GM19324 (cell line): ENCODE measurements at regions not wholly inside any gene's neighbourhood (a gene's known extent, or its start where the extent isn't known, plus 50 kb on each side); places are given as distances from the start of the nearest gene placed in this dataset.

ENCODE experiments used
- ATAC-seq: cut with Tn5 transposase; IDR thresholded peaks from one replicate; pipeline ENCODE4 v1.9.1; 2021; ENCODE audit warnings: mild to moderate bottlenecking, moderate library complexity; ENCODE audit not compliant: unreplicated experiment, low FRiP score

- ATAC-seq, result no peak
Observed at GRCh38 chr3:135771760-135772159, 193.8 kb upstream of the PPP2R3A start.

- ATAC-seq, result no peak
Observed at GRCh38 chr3:135779024-135779423, 186.5 kb upstream of the PPP2R3A start.

GRCh38 chr3:135779590-135780235 is 185.8 kb upstream of the PPP2R3A start:
- no peak for ATAC-seq

- ATAC-seq, result no peak
Observed at GRCh38 chr3:135781026-135781815, 184.3 kb upstream of the PPP2R3A start.

- no peak for ATAC-seq
Observed at GRCh38 chr3:135784557-135784956, 181.0 kb upstream of the PPP2R3A start.

- no peak for ATAC-seq
Observed at GRCh38 chr3:135788146-135788545, 177.4 kb upstream of the PPP2R3A start.

GRCh38 chr3:135788978-135789377 is 176.6 kb upstream of the PPP2R3A start:
- ATAC-seq, result no peak

GRCh38 chr3:135792174-135792573 is 173.4 kb upstream of the PPP2R3A start:
- no peak for ATAC-seq

- no peak for ATAC-seq
Observed at GRCh38 chr3:135792858-135793475, 172.6 kb upstream of the PPP2R3A start.

GRCh38 chr3:135800071-135800549 is 165.4 kb upstream of the PPP2R3A start:
- ATAC-seq, result no peak

- no peak for ATAC-seq
Observed at GRCh38 chr3:135801018-135801417, 164.5 kb upstream of the PPP2R3A start.

- ATAC-seq, result no peak
Observed at GRCh38 chr3:135802171-135802570, 163.4 kb upstream of the PPP2R3A start.

GRCh38 chr3:135803028-135803692 is 162.4 kb upstream of the PPP2R3A start:
- ATAC-seq, result no peak

- ATAC-seq, result no peak
Observed at GRCh38 chr3:135805752-135806151, 159.8 kb upstream of the PPP2R3A start.

GRCh38 chr3:135806317-135806716 is 159.2 kb upstream of the PPP2R3A start:
- no peak for ATAC-seq

GRCh38 chr3:135807879-135808278 is 157.6 kb upstream of the PPP2R3A start:
- no peak for ATAC-seq

- ATAC-seq, result no peak
Observed at GRCh38 chr3:135809021-135809634, 156.4 kb upstream of the PPP2R3A start.

- ATAC-seq, result no peak
Observed at GRCh38 chr3:135811651-135812050, 153.9 kb upstream of the PPP2R3A start.

- no peak for ATAC-seq
Observed at GRCh38 chr3:135812057-135812456, 153.5 kb upstream of the PPP2R3A start.

GRCh38 chr3:135834465-135834864 is 131.1 kb upstream of the PPP2R3A start:
- no peak for ATAC-seq
